IMR-90 (cell line): ENCODE measurements at regions not wholly inside any gene's neighbourhood (a gene's known extent, or its start where the extent isn't known, plus 50 kb on each side); places are given as distances from the start of the nearest gene placed in this dataset.

ENCODE experiments used
- ATAC-seq: fragments of 200-7000 bp; cut with Tn5 transposase; 2 replicates; pipeline ENCODE4 v1.9.1; 2020; ENCODE audit warnings: low read depth, mild to moderate bottlenecking, moderate library complexity
- BruUV-seq: library from RNA; stranded (reverse); fragments of 400-500 nt; replicated peaks from 2 replicates; lab custom pipeline; 2021; lab: Mats Ljungman, UMichigan
- CTCF ChIA-PET: fragments of 300-600 bp; formaldehyde crosslinking; extraction: SDS; loops from one replicate; lab custom pipeline; 2021; ENCODE audit warnings: antibody characterized with exemption; lab: Yijun Ruan, JAX
- POLR2A ChIA-PET: fragments of 300-600 bp; sonication (Branson Sonifier 250); formaldehyde crosslinking; loops from one replicate; lab custom pipeline; 2022; ENCODE audit warnings: antibody characterized with exemption; ENCODE audit not compliant: unreplicated experiment; lab: Charles Lee
- DNase-seq: peaks from one replicate; pipeline ENCODE4 v3.0.0; 2013
- H2AFZ ChIP-seq: replicated peaks from 2 replicates; pipeline ENCODE3; 2013; ENCODE audit warnings: low read length, mild to moderate bottlenecking; ENCODE audit not compliant: poor library complexity
- H2AK5ac ChIP-seq: 2 replicates; pipeline ENCODE4 v1.6.1; 2013; ENCODE audit warnings: low read depth, low read length, inconsistent platforms
- H2AK9ac ChIP-seq: replicated peaks from 2 replicates; pipeline ENCODE3; 2013; ENCODE audit warnings: mild to moderate bottlenecking, low read depth, low read length, moderate library complexity; ENCODE audit not compliant: poor library complexity
- H2BK120ac ChIP-seq: 2 replicates; pipeline ENCODE4 v1.6.1; 2013; ENCODE audit warnings: low read depth, low read length, inconsistent platforms
- H2BK15ac ChIP-seq: 3 replicates; pipeline ENCODE4 v1.6.1; 2013; ENCODE audit warnings: low read depth, low read length, inconsistent platforms
- H2BK20ac ChIP-seq: 2 replicates; pipeline ENCODE4 v1.6.1; 2013; ENCODE audit warnings: low read depth, mild to moderate bottlenecking, inconsistent platforms, low read length, moderate library complexity
- H2BK5ac ChIP-seq: 2 replicates; pipeline ENCODE4 v1.6.1; 2013; ENCODE audit warnings: mild to moderate bottlenecking, low read depth, low read length, inconsistent platforms; ENCODE audit not compliant: poor library complexity, severe bottlenecking
- H3K14ac ChIP-seq: replicated peaks from 2 replicates; pipeline ENCODE4 v1.6.1; 2013; ENCODE audit warnings: low read depth, low read length, inconsistent platforms
- H3K18ac ChIP-seq: 2 replicates; pipeline ENCODE4 v1.6.1; 2013; ENCODE audit warnings: low read depth, low read length, control low read depth
- H3K23ac ChIP-seq: 2 replicates; pipeline ENCODE4 v1.6.1; 2013; ENCODE audit warnings: low read depth, low read length, inconsistent platforms
- H3K27ac ChIP-seq: 2 replicates; pipeline ENCODE4 v1.5.1; 2013; ENCODE audit warnings: mild to moderate bottlenecking, control low read depth, low read length; ENCODE audit not compliant: insufficient read depth
- H3K27me3 ChIP-seq: 2 replicates; pipeline ENCODE4 v1.6.1; 2013; ENCODE audit warnings: low read length; ENCODE audit not compliant: control insufficient read depth, insufficient read depth
- H3K36me3 ChIP-seq: 2 replicates; pipeline ENCODE4 v1.6.1; 2013; ENCODE audit warnings: low read length, mixed read lengths; ENCODE audit not compliant: control insufficient read depth, insufficient read depth
- H3K4ac ChIP-seq: 2 replicates; pipeline ENCODE4 v1.6.1; 2013; ENCODE audit warnings: low read depth, low read length, inconsistent platforms
- H3K4me1 ChIP-seq: 2 replicates; pipeline ENCODE4 v1.6.1; 2013; ENCODE audit warnings: low read length, mixed read lengths; ENCODE audit not compliant: control insufficient read depth, insufficient read depth
- H3K4me2 ChIP-seq: 2 replicates; pipeline ENCODE4 v1.6.1; 2013; ENCODE audit warnings: low read depth, mild to moderate bottlenecking, control low read depth, low read length, moderate library complexity
- H3K4me3 ChIP-seq: 2 replicates; pipeline ENCODE4 v1.5.1; 2013; ENCODE audit warnings: low read depth, mild to moderate bottlenecking, control low read depth, low read length, moderate library complexity; ENCODE audit not compliant: insufficient read depth
- H3K56ac ChIP-seq: 2 replicates; pipeline ENCODE4 v1.6.1; 2013; ENCODE audit warnings: low read length, inconsistent platforms; ENCODE audit not compliant: insufficient read depth; ENCODE audit errors: extremely low read depth
- H3K79me1 ChIP-seq, 2 experiments: 2 replicates each; pipeline ENCODE4 v1.6.1; 2013; ENCODE audit warnings: low read length in 2 of 2, inconsistent platforms in 1 of 2, low read depth in 1 of 2
- H3K9ac ChIP-seq: 2 replicates; pipeline ENCODE4 v1.6.1; 2013; ENCODE audit warnings: low read depth, low read length, control low read depth
- H3K9me1 ChIP-seq: 2 replicates; pipeline ENCODE4 v1.6.1; 2013; ENCODE audit warnings: low read length, inconsistent platforms; ENCODE audit not compliant: insufficient read depth
- H3K9me3 ChIP-seq: 2 replicates; pipeline ENCODE4 v1.6.1; 2013; ENCODE audit warnings: low read length; ENCODE audit not compliant: control insufficient read depth, insufficient read depth
- H4K20me1 ChIP-seq: 2 replicates; pipeline ENCODE4 v1.6.1; 2013; ENCODE audit warnings: low read length, inconsistent platforms; ENCODE audit not compliant: insufficient read depth
- H4K5ac ChIP-seq: 2 replicates; pipeline ENCODE4 v1.6.1; 2013; ENCODE audit warnings: mild to moderate bottlenecking, low read depth, low read length, control low read depth
- H4K8ac ChIP-seq, 2 experiments: 2 replicates each; pipeline ENCODE4 v1.6.1; 2013; ENCODE audit warnings: low read depth in 2 of 2, low read length in 2 of 2, control low read depth in 1 of 2, inconsistent platforms in 1 of 2
- H4K91ac ChIP-seq: 2 replicates; pipeline ENCODE4 v1.6.1; 2013; ENCODE audit warnings: low read depth, low read length, inconsistent platforms; ENCODE audit not compliant: insufficient read depth
- CEBPB ChIP-seq: IDR thresholded peaks from 2 replicates; pipeline ENCODE4 v1.6.1; 2012; ENCODE audit warnings: low read depth, low read length, improper control_type of control experiment
- FOS ChIP-seq: fragments of 150-350 bp; IDR thresholded peaks from 2 replicates; pipeline ENCODE4 v1.6.1; 2016; ENCODE audit warnings: low read depth, low read length
- MXI1 ChIP-seq: IDR thresholded peaks from 2 replicates; pipeline ENCODE4 v1.6.1; 2012; ENCODE audit warnings: low read depth, mild to moderate bottlenecking, low read length, moderate library complexity, borderline replicate concordance
- NFE2L2 ChIP-seq: fragments of 150-350 bp; IDR thresholded peaks from 2 replicates; pipeline ENCODE4 v1.6.1; 2016; ENCODE audit warnings: low read depth, mild to moderate bottlenecking, low read length
- RAD21 ChIP-seq: IDR thresholded peaks from 2 replicates; pipeline ENCODE4 v1.6.1; 2012; ENCODE audit warnings: low read length, improper control_type of control experiment
- WGBS, 2 experiments: methylation state at CpG; one replicate each; pipeline versions ENCODE4 v1.1.5 to v1.1.7; 2013; ENCODE audit warnings: missing lambda C conversion rate in 2 of 2; ENCODE audit not compliant: insufficient read length in 1 of 2; ENCODE audit errors: extremely low coverage in 2 of 2; 5-methylcytosine and 5-hydroxymethylcytosine counted together
- dilution Hi-C: fragments of 300-500 bp; cut with HindIII; formaldehyde crosslinking; loops from one replicate; pipeline ENCODE4 v1.14.3; 2018; ENCODE audit warnings: low sequenced_read_pairs; ENCODE audit not compliant: unreplicated experiment
- in situ Hi-C: fragments of 300-500 bp; cut with MboI; formaldehyde crosslinking; loops from 3 replicates; pipeline ENCODE4 v1.14.3; 2019; ENCODE audit warnings: low sequenced_read_pairs, inconsistent platforms, mixed read lengths
- intact Hi-C: fragments of 100-400 bp; cut with micrococcal nuclease; formaldehyde crosslinking; loops from 2 replicates; pipeline ENCODE4 v1.10.0; 2022

DNA sequence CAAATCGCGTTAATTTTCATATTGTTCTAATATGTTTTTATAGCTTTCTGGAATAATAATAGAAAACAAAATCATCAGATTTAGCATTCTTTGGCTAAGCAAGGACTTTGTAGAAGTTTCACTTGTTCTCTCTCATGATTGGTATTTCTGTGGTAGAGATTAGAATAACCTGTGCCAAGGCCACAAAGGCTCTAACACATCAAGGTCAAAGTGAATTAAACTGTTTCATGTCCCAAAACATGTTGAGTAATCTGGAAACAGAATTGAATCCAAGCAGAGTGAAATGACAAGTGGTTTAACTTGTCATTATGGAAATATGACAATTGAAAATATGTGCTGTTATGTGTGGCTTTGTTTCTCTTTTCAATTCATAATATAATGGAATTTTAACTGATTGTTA is 617.4 kb downstream of the CCDC85A start:
- H4K20me1 ChIP-seq: no peaks in the 10 kb centered on the region
- H3K23ac ChIP-seq: no peak overlapping the region
- no peak for DNase-seq
- no peak for ATAC-seq
- H2AK9ac ChIP-seq: no peak overlapping the region
- H2BK120ac ChIP-seq: no peak overlapping the region
- in situ Hi-C loops (no loop called here), intact Hi-C loops (no loop called here), dilution Hi-C loops (no loop called here)
- no peak overlapping the region for H3K14ac ChIP-seq
- no peaks in the 10 kb centered on the region for H3K36me3 ChIP-seq
- H2BK5ac ChIP-seq: no peak overlapping the region
- H3K4ac ChIP-seq: no peak overlapping the region
- no peak overlapping the region for H4K5ac ChIP-seq
- H3K4me1 ChIP-seq: no peaks in the 10 kb centered on the region
- H3K79me1 ChIP-seq: no peaks in the 10 kb centered on the region
- no peak overlapping the region for H2AK5ac ChIP-seq
- H3K9ac ChIP-seq: no peak overlapping the region
- H3K4me3 ChIP-seq: no peak overlapping the region
- H4K8ac ChIP-seq: no peak overlapping the region
- CTCF ChIA-PET: no interaction called here
- no peak overlapping the region for H3K56ac ChIP-seq
- no peak overlapping the region for H3K27ac ChIP-seq
- no peak overlapping the region for H2BK20ac ChIP-seq
- no peak overlapping the region for H3K18ac ChIP-seq
- H3K9me1 ChIP-seq: no peaks in the 10 kb centered on the region
- no peaks in the 10 kb centered on the region for H3K27me3 ChIP-seq
- no peak overlapping the region for H2BK15ac ChIP-seq
- TF ChIP-seq MXI1 (no peak), RAD21 (no peak), FOS (no peak), CEBPB (no peak), NFE2L2 (no peak)
- WGBS, 2 experiments: no CpG with 5 or more reads among the region's 2 CpGs
- no peak overlapping the region for H4K91ac ChIP-seq
- H3K4me2 ChIP-seq: no peak overlapping the region
- POLR2A ChIA-PET: no interaction called here
- H2AFZ ChIP-seq: no peak overlapping the region
- H3K9me3 ChIP-seq: peaks cover 3% of the 10 kb centered on the region; the same call in 1 of the 2 replicates
- BruUV-seq: no TSS peak
